Stimulated activated CD8-positive, alpha-beta memory T cell treated with anti-CD3 and anti-CD28 coated beads, Interleukin-7, amount 100 ng/mL, for 1 hour (primary cell): ENCODE measurements at regions not wholly inside any gene's neighbourhood (a gene's known extent, or its start where the extent isn't known, plus 50 kb on each side); places are given as distances from the start of the nearest gene placed in this dataset.
"Not testable (repeated sequence)": the region's sequence is repeated elsewhere in the genome, so short reads cannot be mapped to it uniquely, and the experiment has no call there.

Experiments
- DNase-seq, 2 donors: peaks; one replicate each; pipeline ENCODE4 v3.0.0-alpha.2; 2020; ENCODE audit warnings: low read depth in 2 of 2

DNA sequence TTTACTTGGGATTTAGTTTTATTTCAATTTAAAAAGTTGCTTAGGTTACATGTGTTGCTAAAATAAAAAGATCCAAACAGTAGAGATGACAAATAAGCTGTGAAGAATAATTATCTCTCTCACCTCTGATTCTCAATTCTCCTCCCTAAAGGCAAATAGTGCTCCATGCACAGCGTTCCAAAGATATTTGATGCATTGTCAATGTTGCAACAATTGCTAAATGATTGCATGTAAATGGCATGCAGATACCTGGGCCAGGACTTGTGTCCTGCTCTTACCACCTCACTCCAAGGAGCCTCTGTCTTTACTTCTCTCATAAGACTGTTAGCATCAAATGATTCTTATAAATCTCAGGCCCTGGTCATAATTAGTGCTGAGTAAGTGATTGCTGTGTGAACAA is 217.7 kb downstream of the SEC23IP start:
- DNase-seq: no peak

DNA sequence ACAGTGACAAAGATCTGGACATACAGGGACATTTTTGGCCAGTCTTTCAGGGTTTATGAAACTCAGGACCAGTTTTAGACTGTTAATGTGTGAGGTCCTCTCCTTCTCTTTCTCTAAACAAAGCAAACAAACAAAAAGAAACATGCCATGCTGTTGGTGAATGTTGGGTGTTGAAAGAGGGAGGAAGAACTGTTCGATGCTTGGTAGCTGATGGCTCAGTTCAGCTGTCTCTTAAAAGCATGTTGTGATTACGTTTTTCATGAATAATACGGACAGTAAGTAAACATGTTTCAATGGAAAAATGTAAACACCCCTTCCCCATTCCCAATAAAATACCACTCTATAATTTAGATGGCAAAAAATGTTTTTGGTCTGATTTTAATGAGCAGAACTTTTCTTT is 219.1 kb downstream of the SEC23IP start:
- DNase-seq: no peak

DNA sequence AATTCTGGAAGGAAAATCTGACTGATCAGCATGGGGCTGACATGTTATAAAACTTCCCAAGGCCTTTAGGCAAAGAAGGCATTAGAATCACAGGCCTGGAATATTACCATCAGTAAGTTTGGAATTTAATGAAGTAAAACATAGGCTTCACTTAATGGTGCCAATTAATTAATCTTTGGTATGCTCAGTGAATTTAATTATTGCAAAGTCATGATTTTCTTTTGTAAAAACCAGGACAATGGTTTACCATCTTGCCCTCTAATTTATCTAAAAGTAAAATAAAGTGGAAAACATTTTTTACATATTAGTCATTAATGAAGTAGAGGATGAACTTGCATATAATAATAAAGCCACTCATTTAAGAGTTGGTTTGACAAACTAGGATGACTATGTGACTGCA is 220.3 kb downstream of the SEC23IP start:
- DNase-seq: no peak

DNA sequence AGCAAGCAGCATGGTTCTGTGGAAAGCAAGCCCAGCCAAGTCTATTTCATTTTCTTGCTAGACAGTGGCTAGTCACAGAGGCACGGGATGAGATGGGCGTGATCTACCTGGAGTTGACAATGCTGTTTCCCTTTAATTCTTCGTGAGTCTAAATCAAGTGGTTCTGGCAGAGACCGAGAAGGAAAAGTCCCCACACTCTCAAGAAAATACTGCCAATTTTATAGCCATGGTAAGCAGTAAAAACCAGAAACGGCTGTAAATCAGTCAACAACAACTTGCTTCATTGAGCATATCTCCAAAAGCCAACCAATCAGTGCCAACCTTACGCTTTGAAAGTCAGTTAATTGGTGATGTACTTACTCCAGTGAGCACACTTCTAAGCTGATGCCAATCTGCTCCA is 223.4 kb downstream of the SEC23IP start:
- no peak for DNase-seq

DNA sequence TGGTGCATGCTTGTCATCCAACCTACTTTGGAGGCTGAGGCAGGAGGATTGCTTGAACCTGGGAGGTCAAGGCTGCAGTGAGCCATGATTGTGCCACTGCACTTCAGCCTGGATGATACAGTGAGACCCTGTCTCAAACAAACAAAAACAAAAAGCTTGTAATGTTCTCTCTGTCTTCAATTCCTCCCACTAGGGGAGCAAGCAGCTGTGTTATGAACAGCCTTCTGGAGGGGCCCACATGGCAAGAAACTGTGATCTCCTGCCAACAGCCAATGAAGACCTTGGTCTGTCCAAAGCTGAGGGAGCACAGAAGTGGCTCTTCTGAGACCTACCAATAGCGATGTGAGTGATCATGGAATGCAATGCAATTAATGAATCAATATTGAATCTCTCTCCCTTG is 229.2 kb downstream of the SEC23IP start:
- DNase-seq: no peak

DNA sequence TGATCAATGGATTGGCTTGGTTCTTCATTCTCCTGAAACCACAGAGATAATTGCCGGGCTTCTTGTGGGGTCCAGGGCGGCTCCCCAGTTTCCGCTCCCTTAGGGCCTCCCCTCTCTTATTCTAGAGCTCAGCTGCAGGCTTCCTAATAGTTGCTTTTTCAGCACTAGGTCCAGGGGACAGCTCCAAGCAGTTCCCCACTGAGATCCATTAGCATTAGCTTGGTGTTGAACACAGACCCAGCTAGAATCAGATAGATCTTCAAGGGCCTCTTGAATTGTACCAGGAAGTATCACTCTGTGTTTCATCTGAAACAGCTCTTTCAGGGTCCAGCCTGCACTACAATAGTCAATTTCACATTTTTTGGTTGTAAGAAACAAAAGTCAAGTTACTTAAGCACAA is 238.7 kb downstream of the SEC23IP start:
- no peak for DNase-seq

DNA sequence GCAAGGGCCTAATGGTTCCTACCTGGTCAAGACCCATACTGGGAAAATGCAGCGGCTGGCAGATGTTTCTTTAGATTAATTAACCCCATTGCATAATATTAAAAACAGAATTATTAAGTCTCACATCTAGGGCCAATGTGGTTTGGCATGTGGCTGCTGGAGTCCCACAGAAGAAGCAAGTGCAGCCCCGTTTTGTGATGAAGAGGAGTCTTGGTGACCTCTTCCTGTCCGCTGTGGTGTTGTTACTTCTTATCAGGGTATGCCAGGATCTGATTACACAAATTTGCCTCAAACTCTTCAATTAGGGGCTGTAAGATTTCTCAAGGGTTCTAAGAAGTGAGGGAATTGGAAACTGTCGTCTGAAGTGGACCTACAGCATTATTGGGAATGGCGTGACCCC is 240.3 kb downstream of the SEC23IP start:
- DNase-seq: no peak

DNA sequence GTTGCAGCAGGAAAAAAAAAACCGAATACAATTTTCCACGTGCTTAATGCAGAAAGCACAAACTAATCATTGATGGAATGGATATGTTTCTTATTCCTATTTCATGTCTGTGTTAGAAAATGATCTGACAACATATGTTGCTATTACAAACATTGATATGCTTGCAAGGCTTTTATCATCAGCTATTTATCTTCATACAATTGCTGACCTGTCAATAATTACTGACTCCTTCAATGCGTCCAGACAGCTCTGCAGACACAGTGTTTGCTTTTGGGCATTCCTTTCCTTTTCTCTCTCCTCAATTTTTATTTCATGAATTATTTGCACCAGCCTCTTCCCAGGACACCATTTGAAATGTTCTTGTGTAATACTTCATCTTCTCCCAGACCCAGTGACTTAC is 246.2 kb downstream of the SEC23IP start:
- no peak for DNase-seq

DNA sequence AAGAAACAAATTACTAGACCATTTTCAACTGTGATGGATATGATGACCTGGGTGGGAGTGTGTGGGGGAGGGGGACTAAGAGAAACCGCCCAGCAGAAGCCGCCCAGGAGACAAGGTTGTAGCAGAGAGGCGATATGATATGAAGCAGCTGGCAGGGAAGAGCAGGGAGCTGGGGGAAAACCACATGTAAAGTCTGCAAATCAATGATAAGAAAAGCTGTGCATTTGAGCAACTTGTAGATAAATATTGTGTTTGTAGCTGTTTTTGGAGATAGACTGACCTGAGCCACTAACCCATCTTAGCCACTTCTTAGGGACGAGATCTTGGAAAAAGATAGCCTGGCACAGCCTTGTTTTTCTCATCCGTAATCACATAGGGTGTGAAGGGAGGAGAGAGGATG is 252.6 kb downstream of the SEC23IP start:
- no peak for DNase-seq

DNA sequence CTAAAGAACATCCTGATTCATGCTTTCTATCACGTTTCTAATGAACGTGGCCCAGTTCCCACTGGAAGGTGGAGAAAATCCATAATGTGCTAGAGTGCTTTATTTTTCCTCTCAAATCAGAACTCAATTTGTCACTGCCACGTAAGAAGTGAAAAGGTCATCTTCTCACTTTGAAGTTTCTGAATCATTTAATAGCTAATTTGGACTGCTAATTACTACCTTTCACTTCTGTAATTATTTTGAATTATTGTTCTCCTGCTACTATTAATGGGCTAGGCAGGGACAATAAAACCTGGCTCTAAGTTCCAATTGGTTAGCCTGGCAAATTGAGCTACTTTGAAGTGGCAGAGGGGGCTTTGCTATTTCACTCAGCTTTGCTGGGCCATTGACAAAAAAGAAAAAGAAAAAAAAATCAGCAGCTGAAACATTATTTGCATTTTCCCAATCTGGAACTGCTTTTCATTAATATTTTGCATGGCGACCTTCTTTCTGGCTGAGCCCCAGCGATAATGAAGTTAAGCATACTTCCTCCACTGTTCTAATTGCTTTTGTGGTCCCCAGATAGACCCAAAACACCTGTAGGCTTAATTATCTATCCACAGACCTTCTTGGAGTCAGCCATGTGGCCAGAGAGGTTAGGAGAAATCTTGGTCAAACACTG is 264.2 kb downstream of the SEC23IP start:
- no peak for DNase-seq

DNA sequence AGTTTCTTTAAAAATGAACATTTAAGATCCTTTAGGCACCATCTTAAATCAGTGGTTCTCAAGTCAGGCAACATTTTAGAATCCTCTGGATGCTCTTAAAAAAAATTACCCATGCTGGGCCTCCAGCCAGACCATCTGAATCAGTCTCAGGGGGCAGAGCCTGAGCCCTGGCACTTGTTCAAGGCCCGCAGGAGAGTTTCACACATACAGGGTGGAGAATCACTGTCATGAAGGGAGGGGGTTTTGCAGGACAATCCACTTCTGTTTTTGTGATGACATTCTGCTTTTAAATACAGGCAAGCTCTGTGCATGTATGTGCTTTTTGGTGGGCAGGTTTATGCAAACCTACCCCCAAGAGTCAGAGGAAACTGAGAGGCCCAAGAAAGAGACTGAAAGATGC is 268.6 kb downstream of the SEC23IP start:
- DNase-seq: no peak

DNA sequence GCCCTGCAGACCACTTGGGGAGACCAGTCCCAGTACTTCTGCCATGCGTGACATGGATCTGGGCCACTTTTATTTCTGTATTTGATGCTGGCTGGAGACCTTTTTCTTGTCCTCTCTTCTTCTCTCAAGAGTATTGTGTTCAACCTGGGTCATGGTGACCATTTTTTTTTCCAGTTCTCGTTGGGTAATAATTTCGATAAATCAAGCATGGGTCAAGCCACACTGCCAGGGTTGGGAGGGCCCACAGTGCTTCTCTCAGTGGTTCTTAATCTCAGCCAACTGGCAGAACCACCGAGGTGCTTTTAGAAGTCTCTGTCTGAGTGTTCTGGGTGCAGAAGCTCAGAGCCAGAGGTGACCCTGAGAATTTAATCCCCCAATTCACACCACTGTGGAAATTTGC is 269.9 kb downstream of the SEC23IP start:
- no peak for DNase-seq

DNA sequence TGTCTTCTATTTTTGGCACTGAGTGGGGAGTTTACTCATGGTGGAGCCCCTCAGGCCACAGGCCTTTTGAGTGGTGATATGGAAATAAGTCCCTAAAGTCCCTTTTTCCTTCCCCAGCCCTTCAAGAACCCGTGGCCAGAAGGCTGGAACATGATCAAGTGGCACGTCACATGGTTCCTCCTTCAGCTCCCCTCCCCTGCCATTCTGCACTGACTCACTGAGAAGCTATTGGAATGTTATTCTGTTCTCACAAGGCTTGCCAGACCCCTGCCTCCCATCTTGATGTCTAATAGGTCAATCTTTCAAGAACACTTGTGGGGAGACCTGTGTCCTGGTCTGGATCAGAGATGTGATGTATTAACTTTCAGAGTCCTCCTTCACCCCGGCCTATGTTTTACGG is 279.8 kb downstream of the SEC23IP start:
- DNase-seq: no peak

DNA sequence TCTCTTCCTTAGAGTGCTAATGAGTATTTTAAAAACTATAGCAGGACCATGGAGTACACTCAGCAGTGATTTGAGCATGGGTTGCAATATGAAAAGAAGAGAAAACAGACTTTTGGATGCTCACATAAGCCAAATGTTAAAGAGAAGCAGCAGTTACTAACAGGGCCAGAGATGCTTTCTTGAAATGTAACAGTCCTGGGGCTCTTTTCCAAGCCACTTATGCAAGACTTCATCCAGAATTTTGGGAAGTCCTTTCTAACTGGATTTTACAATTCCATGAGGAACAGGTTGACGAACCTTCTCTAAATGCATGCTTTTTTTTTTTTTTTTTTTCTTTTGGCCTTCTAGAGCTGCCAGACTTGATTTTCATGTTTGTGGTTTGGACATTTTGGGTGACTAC is 282.0 kb downstream of the SEC23IP start:
- no peak for DNase-seq

DNA sequence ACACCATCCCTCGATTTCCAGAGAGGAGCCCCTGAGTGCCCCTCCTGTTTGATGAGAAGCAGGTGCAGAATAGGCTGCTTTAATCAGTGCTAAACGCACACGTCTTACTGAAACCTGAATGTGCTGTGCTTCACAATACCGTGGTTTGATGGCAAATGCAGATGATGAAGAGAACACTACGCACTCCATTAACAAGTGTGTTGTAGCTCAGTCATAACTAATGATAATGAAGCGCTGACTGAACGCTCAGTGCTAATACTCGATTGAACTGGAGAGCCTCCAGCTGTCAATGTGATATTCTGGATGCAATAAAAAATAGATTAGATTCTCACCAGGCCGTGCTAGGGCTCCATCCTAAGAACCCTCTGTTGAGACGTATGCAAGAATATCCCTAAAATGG is 279.7 kb upstream of the PLPP4 start:
- no peak for DNase-seq

DNA sequence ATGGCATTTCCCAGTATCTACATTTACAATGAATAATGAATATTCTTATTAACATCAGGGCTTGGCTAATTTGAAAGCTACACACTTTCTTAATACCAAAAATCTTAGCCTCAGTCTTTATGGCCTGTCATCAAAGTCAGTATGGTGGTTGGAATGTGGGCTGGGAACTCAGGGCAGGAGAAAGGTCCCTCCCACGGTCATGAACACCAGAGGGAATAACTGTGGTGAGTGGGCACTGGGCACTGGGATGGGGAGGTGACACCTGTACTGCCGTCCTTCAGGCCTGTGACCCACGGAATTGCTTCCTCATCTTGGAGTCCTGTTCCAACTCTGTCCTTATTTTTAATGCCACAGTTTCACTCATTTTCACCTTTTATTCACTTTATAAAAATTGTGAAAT is 276.9 kb upstream of the PLPP4 start:
- no peak for DNase-seq

DNA sequence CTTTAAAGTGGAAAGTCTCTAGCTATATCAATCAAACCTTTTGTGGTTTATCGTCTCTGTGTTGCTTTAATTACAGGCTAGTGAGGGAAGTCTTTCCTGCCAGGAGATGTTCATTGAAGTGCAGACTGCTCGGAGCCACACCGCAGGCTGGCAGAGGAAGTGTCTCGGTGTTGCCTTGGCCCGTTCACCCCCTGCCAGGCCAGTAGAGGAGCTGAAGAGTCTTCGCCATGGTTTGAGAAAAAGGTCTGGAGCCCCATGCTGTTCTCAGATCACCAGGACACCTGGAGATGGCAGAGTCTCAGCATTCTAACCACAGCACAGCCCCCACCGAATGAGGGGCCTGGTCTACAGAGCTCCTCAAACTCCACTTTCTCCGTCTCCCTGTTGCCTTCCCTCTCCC is 275.9 kb upstream of the PLPP4 start:
- DNase-seq: no peak

DNA sequence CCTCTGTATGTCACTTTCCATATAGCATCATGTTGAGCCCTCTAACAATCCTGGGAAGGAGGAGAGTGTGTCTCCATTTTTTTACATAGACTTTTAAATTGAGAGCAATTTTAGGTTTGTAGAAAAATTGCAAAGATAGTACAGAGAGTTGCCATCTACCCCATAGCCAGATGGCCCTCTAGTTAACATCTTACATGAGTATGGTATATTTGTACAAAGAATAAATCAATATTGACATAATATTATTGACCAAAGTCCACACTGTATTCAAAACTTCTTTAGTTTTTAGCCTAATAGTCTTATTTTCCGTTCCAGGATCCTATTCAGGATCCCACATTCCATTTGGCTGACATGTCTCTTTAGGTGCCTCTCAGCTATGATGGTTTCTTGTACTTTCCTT is 274.6 kb upstream of the PLPP4 start:
- no peak for DNase-seq

DNA sequence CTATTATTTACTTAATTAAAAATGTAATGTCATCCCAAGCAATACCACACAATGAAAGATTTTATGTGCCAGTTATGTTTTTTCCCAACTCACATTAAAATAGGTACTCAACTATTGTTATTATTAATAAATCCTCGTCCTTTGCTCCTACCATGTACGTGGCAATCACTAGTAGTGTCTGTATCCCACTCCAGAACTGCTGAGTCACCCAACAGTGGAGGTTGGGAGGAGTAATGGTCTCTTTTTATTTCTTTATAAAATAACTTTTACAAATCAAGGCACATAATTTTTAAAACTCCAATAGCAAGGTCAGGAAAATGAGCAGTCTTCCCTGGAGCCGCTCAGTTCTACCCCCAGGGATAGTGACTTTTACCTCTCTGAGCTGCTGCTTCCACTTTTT is 273.5 kb upstream of the PLPP4 start:
- DNase-seq: no peak

DNA sequence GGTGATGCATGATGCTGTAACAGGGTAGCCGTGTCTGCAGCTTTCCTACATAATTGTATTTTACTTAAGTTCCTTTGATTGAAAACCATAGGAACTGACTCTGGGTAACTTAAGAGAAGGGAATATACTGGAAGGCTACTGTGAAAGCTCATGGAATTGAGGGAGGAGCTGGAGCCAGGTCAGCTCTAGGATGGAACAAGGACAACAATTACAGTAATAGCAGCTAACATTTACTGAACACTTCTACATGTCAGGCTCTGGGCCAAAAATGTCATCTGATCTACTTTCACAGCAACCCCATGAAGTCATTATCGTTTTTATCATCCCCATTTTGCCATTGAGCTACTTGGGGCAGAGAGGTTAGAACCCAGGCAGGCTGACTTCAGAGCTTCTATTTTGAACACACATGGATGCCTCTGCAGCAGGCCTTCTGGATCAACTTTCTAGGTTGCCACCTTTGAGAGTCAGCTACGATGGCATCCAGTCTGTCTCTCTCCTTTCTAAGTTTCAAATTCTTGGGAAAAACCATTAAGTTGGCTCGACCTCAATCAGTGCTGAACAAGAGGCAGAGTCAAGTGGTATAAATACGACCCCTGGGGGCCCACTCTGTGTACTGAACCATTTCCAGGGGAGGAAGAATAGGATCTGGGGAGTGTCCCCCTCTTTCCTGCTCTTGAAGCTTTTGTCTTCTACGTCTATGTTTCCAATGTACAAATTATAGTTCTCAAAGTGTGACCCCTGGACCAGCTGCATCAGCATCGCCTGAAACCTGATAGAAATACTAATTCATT is 272.3 kb upstream of the PLPP4 start:
- no peak for DNase-seq

DNA sequence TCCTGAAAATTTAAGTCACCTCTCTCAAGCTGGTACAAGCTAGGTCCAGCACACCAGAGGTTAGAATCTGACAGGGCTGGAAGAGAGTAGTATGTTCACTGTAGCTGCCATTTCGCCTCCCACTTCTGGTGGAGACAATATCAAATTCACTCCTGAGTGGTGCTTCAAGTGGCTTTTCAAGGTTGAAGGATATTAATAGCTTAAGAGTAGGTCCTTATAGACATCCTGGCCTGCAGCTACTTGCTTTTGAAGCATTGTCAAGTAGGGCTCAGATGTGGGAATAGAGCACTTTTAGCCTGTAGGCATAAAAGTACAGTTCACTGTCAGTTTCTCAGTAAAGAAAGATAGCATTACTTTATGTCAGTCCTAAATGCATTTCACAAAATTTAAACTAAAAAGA is 270.5 kb upstream of the PLPP4 start:
- DNase-seq: no peak

DNA sequence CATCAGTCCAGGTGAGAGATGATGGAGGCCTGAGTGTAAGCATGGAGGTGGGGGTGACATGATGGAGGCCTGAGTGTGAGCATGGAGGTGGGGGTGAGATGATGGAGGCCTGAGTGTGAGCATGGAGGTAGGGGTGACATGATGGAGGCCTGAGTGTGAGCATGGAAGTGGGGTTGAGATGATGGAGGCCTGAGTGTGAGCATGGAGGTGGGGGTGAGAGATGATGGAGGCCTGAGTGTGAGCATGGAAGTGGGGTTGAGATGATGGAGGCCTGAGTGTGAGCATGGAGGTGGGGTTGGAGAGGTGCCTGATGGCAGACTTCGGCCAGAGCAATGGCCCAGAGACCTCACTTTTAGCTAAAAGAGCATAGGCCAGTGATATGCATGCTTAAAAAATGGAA is 269.9 kb upstream of the PLPP4 start:
- not testable (repeated sequence) for DNase-seq

DNA sequence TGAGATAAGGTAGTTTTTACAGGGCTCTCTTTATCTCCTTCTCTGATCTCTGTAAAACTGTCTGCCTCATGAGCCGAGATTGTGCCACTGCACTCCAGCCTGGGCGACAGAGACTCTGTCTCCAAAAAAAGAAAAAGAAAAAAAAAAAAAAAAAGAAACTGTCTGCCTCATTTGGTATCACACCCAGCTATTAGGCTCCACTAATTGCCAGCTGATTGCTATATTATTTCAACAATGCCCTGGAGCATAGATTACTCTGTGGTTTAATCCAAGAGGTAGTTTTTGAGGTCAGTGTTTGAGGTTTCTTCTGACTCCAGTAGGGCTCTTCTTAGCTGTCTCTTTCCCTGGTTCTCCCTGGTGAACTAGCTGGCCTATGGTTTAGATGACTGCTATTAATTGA is 268.1 kb upstream of the PLPP4 start:
- no peak for DNase-seq
